Activated CD8-positive, alpha-beta T cell treated with anti-CD3 and anti-CD28 coated beads for 36 hours (primary cell): ENCODE measurements at regions not wholly inside any gene's neighbourhood (a gene's known extent, or its start where the extent isn't known, plus 50 kb on each side); places are given as distances from the start of the nearest gene placed in this dataset.
"Not testable (repeated sequence)": the region's sequence is repeated elsewhere in the genome, so short reads cannot be mapped to it uniquely, and the experiment has no call there.

Source experiments
- ATAC-seq: fragments of 200-7000 bp; cut with Tn5 transposase; one replicate; pipeline ENCODE4 v1.10.0; 2021; ENCODE audit warnings: mild to moderate bottlenecking, moderate library complexity
- CTCF ChIA-PET: fragments of 350-600 bp; sonication (Branson Sonifier 250); formaldehyde crosslinking; loops from one replicate; lab custom pipeline; 2021; ENCODE audit warnings: antibody characterized with exemption; lab: Charles Lee
- POLR2A ChIA-PET: fragments of 350-600 bp; sonication (Branson Sonifier 250); formaldehyde crosslinking; loops from one replicate; lab custom pipeline; 2021; ENCODE audit warnings: antibody characterized with exemption; lab: Charles Lee
- DNase-seq: peaks from one replicate; pipeline ENCODE4 v3.0.0-alpha.2; 2020
- H3K27ac Mint-ChIP-seq: one replicate; pipeline ENCODE4 v1.8.0; 2021; ENCODE audit warnings: mild to moderate bottlenecking, mixed read lengths
- H3K27me3 Mint-ChIP-seq: one replicate; pipeline ENCODE4 v1.8.0; 2021; ENCODE audit warnings: mixed read lengths
- H3K36me3 Mint-ChIP-seq: one replicate; pipeline ENCODE4 v1.8.0; 2021; ENCODE audit warnings: low read depth, mixed read lengths
- H3K4me1 Mint-ChIP-seq: one replicate; pipeline ENCODE4 v1.8.0; 2021; ENCODE audit warnings: low read depth, mixed read lengths
- H3K4me3 Mint-ChIP-seq: one replicate; pipeline ENCODE4 v1.8.0; 2021; ENCODE audit warnings: mild to moderate bottlenecking, moderate library complexity, mixed read lengths
- H3K9me3 Mint-ChIP-seq: one replicate; pipeline ENCODE4 v1.8.0; 2021; ENCODE audit warnings: mixed read lengths
- intact Hi-C: fragments of 100-400 bp; cut with micrococcal nuclease; formaldehyde crosslinking; loops from one replicate; pipeline ENCODE4 v1.10.0; 2022
- TF ChIP-seq, protein P1 (sequence below): fragments of 200-600 bp; IDR thresholded peaks from one replicate; pipeline ENCODE4 v1.8.0; 2022; ENCODE audit warnings: antibody characterized with exemption, mild to moderate bottlenecking

DNA sequence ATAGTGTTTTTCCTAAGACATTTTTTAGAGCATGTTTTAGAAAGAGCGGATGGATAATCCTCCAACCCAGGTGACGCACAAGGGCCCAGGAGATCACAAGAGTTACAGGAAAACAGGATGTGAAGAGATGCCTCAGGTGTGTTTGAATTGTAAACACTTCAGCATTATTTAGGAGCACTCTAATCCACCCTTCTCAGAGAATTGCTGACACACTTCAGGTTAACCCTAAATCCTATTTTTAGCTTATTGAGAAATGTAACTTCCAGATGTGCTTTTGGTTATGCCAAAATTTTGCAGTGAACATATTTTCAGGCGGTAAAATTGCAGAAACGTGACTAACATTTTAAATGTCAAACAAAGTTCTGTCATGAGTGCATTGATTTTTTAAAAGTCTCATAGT, 755.4 kb upstream of the CTNND2 start:
- peaks cover 29% of the 10 kb centered on the region for H3K9me3 Mint-ChIP-seq
- no peaks in the 10 kb centered on the region for H3K27me3 Mint-ChIP-seq
- H3K4me1 Mint-ChIP-seq = no peaks in the 10 kb centered on the region
- H3K36me3 Mint-ChIP-seq = no peaks in the 10 kb centered on the region
- intact Hi-C loops = no loop called here
- no peak for DNase-seq
- no peak for ATAC-seq
- ChIA-PET CTCF (no interaction called here), POLR2A (no interaction called here)
- H3K27ac Mint-ChIP-seq = no peak overlapping the region
- TF ChIP-seq, protein P1, sequence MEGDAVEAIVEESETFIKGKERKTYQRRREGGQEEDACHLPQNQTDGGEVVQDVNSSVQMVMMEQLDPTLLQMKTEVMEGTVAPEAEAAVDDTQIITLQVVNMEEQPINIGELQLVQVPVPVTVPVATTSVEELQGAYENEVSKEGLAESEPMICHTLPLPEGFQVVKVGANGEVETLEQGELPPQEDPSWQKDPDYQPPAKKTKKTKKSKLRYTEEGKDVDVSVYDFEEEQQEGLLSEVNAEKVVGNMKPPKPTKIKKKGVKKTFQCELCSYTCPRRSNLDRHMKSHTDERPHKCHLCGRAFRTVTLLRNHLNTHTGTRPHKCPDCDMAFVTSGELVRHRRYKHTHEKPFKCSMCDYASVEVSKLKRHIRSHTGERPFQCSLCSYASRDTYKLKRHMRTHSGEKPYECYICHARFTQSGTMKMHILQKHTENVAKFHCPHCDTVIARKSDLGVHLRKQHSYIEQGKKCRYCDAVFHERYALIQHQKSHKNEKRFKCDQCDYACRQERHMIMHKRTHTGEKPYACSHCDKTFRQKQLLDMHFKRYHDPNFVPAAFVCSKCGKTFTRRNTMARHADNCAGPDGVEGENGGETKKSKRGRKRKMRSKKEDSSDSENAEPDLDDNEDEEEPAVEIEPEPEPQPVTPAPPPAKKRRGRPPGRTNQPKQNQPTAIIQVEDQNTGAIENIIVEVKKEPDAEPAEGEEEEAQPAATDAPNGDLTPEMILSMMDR = no peak
- H3K4me3 Mint-ChIP-seq = no peak overlapping the region

DNA sequence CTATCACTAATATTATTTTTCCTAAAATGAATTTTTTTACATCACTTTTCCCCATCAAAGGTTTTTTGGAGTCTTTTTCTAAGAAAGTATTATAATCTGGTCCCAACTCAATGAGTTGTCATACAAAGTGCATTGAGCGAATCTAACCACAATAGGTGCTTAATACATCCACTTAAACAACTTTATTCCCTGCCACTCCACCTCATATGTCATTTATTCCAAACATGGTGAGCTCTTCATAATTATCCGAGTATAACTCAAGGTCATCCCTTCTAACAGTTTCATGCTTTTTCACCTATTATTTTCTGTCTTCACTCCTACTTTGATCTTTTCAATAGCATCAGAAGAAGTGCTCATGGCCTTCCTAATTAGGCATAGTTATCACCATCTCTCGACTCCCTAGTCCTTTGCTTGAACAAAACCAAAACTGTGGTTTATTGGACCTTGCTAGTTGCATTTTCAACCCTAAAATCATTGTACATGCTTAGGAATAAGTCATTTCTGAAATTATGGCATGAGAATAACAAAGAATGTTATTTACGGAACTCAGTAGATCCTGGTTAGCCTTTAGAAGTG, 754.7 kb upstream of the CTNND2 start:
- intact Hi-C loops = no loop called here

DNA sequence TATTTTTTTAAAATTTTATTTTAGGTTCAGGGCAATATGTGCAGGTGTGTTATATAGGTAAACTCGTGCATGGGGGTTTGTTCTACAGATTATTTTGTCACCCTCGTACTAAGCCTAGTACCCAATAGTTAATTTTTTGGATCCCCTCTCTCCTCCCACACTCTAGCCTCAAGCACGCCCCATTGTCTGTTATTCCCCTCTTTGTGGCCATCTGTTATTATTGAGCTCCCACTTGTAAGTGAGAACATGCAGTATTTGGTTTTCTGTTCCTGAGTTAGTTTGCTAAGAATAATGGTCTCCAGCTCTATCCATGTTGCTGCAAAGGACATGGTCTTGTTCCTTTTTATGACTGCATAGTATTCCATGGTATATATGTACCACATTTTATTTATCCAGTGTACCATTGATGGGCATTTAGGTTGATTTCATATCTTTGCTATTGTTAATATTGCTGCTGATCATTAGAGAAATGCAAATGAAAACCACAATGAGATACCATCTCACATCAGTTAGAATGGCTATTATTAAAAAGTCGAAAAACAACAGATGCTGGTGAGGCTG, 753.7 kb upstream of the CTNND2 start:
- H3K9me3 Mint-ChIP-seq = peaks cover 23% of the 10 kb centered on the region

More for the DNA sequence above, 754.7 kb upstream of the CTNND2 start:
- Mint-ChIP-seq H3K4me1 (no peaks in the 10 kb centered on the region), H3K27ac (no peak overlapping the region), H3K9me3 (peaks cover 25% of the 10 kb centered on the region), H3K36me3 (no peaks in the 10 kb centered on the region), H3K27me3 (no peaks in the 10 kb centered on the region), H3K4me3 (no peak overlapping the region)
- ChIA-PET POLR2A (no interaction called here), CTCF (no interaction called here)
- TF ChIP-seq, protein P1 = no peak
- DNase-seq (no peak), ATAC-seq (no peak)

DNA sequence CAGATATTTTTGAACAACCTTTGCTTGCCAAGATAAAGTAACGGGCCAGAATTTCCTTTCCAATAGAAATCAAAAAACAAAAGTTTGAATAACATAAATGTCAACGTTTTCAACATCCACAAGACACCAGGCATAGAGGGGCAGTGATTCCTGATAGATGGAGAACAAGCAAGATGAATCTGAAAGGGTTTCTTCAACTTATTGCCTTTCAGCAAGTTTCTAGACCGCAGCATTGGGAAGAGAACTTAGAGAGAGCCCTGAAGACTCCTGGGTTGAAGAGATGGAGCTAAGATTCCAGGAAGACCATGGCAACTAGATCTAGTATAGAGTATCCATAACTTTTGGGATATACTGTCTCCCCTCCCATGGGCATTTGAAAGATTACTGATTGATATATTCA, 751.4 kb upstream of the CTNND2 start:
- TF ChIP-seq, protein P1 = no peak
- ChIA-PET POLR2A (no interaction called here), CTCF (no interaction called here)
- peaks cover 23% of the 10 kb centered on the region for H3K9me3 Mint-ChIP-seq
- H3K27me3 Mint-ChIP-seq = no peaks in the 10 kb centered on the region
- no peak for DNase-seq
- intact Hi-C loops = no loop called here
- H3K27ac Mint-ChIP-seq = no peak overlapping the region
- no peak for ATAC-seq
- H3K36me3 Mint-ChIP-seq = no peaks in the 10 kb centered on the region
- no peak overlapping the region for H3K4me3 Mint-ChIP-seq
- H3K4me1 Mint-ChIP-seq = no peaks in the 10 kb centered on the region

More for the DNA sequence above, 753.7 kb upstream of the CTNND2 start:
- intact Hi-C loops, POLR2A ChIA-PET, DNase-seq, ATAC-seq, H3K4me3 Mint-ChIP-seq, CTCF ChIA-PET, H3K27ac Mint-ChIP-seq, H3K4me1 Mint-ChIP-seq, H3K36me3 Mint-ChIP-seq, H3K27me3 Mint-ChIP-seq: not testable (repeated sequence)

DNA sequence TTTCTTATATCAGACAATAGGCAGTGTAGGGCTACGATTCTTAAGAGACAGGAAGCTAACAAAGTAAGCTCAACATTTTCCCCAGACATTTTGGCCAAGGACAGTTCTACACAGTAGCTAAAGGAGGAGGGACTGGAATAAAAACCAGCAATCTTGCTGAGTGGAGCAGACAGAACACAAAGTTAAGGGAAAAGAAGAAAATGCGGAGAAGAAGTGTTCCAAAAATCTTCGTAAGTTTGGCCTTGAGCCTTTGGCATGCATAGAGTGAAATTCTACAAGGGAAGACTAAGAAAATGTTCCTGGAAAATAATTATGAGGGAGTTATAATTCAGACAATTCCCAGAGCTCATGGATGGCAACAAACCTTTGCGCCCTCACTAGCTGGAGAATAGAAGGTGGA, 748.0 kb upstream of the CTNND2 start:
- Mint-ChIP-seq H3K4me3 (no peak overlapping the region), H3K27ac (no peak overlapping the region), H3K9me3 (peaks cover 15% of the 10 kb centered on the region), H3K4me1 (no peaks in the 10 kb centered on the region), H3K27me3 (no peaks in the 10 kb centered on the region), H3K36me3 (no peaks in the 10 kb centered on the region)
- DNase-seq (no peak), ATAC-seq (no peak)
- POLR2A ChIA-PET = no interaction called here
- intact Hi-C loops = no loop called here
- CTCF ChIA-PET = no interaction called here
- TF ChIP-seq, protein P1 = no peak
